UCSD-AML1 (cell line): ENCODE measurements at regions not wholly inside any gene's neighbourhood (a gene's known extent, or its start where the extent isn't known, plus 50 kb on each side); places are given as distances from the start of the nearest gene placed in this dataset.
"Not testable (repeated sequence)": the region's sequence is repeated elsewhere in the genome, so short reads cannot be mapped to it uniquely, and the experiment has no call there.

Experiments used
- DNase-seq: peaks from one replicate; lab custom pipeline; 2025; ENCODE audit not compliant: unreplicated experiment; lab: John Stamatoyannopoulos, UW

DNA sequence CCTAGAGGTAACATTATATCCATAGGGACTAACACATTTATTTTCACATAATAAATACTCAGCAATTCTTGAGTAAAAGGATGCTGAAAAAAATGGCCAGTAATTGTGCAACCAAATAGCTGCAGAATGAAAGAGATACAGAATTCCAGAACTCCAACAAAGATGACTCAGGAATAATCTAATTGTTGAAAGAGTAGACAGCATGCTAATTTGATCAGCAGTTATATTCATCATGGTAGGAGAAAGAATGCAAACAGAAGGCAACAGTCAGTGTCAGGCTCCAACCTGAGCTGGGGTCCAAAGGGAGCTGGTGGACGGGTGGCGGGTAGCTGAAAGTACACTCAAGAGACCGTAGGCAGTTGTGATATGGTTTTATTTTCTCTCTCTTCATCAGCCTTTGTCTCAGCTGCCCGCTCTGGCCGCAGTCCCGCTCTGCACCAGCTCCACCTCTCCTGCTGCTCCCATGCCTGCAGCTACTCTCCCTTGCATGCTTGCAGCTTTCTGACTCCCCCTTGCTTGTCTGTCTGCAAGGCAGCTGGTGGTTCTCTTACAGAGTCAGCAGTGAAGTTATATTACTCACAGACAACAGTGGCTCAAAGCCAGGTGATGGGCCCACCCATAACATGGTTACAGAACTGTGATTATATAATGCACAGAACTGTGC is 1150.1 kb downstream of the STIM2 start:
- no peak for DNase-seq

DNA sequence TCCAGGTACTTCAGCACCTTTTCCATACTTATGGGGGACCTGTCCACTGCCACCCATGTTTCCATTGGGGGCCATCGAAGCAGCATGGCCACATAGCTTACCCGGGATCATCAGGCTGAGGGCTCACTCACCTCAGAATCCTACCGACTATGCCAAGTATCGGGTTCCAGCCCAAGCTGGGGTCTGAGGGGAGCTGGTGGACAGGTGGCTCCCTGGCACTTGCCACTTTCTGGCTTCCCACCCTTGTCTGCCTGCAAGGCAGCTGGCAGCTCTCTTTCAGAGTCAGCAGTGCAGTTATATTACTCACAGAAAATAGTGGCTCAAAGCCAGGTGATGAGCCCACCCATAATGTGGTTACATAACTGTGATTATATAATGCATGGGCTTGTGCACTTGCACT is 1153.8 kb downstream of the STIM2 start:
- DNase-seq, result no peak

DNA sequence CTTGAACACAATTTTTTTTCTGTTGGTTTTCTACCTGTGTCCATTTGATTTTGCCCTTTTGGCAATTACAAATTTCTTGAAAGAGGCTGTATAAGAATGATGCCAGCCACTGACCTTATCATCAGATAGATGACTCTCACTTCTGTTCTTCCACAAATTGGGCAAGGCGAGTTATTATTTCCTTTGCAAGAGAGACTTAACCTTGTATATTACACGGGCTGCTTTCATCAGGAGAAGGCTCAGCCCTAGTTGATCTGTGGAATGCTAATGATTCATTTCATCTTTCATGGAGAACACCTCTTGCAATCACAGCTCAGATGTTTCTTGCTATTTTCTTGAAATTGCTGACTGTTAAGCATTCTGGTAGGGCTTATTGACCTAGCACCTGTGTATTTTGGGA is 1155.4 kb downstream of the STIM2 start:
- no peak for DNase-seq

DNA sequence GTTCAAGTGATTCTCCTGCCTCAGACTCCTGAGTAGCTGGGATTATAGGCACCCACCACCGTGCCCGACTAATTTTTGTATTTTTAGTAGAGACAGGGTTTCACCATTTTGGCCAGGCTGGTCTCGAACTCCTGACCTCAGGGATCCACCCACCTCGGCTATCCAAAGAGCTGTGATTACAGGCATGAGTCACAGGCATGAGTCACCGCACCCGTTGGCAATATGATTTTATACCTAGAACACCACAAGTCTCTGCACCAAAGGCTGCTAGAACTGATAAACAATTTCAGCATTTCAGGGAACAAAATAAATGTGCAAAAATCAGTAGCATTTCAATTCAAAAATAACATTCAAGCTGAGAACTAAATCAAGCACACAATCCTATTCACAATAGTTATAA is 1177.6 kb downstream of the STIM2 start:
- not testable (repeated sequence) for DNase-seq

DNA sequence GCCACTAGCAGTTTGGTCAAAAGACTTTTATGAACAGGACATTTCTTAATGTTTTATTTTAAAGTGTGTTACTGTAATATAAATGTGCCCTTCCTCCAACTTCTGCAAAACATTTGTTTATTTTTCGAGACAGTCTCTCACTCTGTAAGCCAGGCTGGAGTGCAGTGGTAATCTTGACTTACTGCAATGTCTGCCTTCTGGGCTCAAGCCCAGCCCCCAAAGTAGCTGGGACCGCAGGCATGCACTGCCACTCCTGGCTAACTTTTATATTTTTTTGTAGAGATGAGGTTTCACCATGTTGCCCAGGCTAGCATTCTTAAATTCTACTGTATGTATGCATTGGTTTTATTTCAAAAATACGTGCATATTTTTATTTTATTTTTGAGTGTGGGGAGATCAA is 1201.9 kb downstream of the STIM2 start:
- DNase-seq, result no peak

DNA sequence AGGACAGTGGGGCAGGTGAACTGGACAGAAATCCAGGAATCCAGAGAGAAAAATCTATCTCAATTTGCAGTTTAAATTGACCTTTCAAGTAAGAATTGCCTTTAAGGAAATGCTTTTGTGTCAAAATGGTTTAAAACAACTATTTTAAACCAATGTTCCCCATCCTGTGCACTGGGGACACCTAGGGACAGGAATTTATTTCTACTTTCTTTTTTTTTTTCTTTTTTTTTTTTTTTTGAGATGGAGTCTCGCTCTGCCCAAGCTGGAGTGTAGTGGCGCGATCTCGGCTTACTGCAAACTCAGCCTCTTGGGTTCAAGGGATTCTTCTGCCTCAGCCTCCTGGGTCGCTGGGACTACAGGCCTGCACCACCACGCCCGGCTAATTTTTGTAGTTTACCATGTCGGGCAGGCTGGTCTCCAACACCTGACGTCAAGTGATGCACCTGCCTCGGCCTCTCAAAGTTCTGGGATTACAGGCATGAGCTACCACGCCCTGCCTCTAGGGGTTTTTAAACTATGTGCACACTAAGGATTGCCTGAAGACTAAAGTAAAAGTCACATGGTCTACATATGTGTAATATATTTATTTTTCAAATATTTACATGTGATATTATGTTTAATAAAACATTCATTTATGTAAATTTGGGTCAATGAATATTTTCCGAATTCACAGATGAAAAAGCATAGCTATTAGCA is 1213.4 kb downstream of the STIM2 start:
- DNase-seq, result no peak

DNA sequence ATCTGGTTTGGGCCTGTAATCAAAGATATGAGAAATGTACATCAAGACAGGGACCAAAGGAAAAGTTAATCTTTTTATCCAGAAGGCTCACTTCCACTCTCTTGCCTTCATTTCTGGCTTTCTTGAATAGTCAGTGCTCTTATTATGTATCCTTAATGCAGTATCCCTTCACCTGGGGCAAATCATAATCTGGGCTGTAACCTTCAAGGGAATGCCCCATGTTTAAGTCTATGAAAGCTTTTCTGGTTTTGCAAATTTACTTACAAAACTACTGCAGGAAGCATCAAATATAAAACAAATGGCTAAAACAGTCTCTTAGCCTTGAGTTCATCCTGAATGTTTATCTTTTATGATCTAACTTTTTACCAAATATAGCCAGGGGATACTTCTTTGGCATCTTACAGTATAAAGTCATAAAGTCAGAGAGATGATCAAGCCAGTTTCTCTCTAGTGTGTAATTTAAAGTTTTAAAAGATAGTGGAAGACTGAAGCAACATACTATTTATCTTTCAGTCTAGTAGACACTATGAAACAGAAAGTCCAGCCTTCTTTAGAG is 1214.8 kb downstream of the STIM2 start:
- no peak for DNase-seq

DNA sequence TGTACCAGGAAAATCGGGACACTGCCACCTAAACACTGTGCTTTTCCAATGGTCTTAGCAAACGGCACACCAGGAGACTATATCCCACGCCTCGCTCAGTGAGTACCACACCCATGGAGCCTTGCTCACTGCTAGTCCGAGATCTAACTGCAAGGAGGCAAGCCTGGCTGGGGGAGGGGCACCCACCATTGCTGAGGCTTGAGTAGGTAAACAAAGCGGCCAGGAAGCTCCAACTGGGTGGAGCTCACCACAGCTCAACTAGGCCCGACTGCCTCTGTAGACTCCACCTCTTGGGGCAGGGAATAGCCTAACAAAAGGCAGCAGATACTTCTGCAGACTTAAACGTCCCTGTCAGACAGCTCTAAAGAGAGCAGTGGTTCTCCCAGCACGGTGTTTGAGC is 1216.6 kb downstream of the STIM2 start:
- not testable (repeated sequence) for DNase-seq

DNA sequence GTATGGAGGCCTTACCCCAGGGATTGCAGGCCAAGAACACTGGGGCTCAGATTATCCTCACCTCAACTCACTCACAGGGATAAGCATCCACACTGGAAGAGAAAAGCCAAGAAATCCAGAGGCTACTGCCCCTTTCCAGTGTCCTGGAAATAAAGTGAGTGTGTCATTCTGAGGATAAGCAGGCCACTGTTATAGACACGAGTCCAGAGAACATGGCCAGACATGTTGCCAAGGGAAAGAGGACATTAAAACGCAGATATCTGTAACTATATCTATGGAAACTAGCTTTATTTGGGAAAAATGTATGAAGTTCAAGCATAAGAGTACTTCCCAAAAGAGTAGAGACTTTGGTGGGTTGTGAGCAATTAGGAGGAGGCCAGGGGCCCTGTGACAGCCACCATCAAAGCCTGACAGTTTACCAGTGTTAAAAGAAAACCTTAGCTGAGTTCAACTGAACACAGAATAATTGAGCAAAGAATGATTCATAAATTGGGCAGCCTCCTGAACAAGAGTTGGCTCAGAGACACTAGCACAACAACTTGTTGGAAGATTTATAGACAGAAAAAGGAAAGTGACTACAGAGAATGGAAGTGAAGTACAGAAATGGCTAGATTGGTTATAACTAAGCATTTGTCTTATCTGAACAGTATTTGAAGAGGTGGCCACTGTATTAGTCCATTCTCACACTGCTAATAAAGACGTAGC is 1222.2 kb downstream of the STIM2 start:
- no peak for DNase-seq

DNA sequence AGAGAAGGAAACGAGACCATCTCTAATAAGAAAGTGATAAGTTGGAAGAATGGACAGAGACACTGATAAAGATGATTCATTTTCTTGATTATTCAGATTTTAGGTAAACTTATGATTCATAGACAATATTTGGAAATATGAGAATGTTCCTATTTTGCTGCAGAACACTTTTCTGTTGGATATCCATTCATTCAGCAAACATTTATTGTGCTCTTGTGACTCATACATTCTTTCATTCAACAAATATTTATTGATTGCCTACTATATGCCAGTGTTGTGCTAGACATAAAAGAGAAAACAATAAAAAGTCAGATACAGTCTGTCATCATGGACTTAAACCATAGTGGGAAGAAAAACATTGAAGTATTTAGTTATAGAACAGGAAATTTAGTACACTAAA is 1232.0 kb downstream of the STIM2 start:
- DNase-seq, result no peak

DNA sequence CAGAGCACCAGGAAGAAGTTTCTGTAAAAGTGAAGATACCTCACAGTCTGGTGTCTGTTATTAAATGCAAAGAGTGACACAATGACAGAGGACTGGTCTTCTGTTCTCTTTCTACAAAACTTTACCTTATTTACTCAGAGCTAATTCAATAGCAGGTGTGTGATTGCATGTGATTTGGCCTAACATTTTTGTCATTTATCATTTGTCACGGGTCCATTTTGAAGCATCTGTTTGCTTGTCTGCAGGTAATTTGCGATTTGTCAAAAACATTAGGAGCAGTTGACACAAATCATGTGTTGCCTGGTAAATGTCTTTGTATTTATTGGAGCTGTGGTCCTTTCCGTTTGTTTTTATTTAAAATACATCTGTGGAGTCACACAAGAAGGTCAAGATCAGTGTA is 1232.4 kb downstream of the STIM2 start:
- no peak for DNase-seq

DNA sequence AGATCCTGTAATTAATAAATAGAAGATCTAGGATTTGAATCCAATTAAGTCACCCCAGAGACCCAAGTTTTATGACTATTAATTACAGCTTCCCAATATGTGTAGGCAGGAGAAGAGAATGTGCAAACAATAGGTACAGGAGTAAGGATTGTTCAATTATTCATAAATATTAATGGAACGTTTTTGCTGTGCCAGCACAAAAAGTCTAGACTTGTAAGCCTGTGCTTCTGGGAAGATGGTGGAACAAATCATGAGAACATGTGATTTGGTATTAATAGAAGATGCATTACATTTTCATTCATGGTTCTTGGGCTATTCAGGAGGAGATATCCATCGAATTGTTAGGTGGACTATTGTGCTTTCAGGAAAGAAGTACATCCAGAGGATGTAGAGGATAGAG is 1240.9 kb downstream of the STIM2 start:
- no peak for DNase-seq

DNA sequence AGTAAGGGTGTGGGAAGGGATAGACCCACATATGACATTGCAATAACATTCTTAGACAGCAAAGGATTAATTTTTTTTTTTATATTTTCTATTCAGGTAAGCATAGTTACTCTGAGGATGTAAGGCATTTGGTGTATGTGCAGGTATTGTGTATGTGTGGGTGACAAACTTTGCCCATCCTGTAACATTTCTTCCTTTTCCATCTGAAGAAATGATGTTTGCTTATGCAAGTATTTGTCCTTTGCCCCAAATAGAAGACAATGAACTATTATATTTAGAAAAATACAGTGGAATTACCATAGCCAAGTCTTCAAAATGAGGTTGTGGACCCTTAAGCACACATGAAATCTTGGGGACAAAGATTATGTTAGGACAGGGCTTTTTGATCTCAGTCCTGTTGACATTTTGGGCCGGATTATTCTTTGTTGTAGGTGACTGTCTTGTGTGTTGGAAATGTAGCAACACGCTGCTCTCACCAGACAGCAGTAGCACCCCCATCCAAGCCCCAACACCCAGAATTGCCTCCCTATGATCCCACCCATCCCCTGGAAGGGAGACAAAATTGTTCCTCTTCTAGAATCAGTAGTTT is 1244.7 kb downstream of the STIM2 start:
- DNase-seq, result no peak

DNA sequence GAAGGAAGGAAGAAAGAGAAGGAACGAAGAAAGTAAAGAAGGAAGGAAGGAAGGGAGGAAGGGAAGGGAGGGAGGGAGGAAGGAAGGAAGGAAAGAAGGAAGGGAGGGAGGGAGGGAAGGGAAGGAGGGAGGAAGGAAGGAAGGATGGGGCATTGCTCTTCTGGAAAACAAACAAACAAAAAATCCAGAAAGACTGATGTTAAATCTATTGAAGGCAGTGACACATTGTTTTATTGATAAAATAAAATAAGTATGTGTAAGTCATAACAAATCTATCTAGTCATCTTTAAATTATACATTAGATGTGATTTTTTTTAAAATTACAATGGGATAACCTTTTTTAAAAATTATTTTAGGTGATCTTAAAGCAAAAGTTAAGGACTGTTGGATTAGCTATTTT is 1245.5 kb downstream of the STIM2 start:
- no peak for DNase-seq

DNA sequence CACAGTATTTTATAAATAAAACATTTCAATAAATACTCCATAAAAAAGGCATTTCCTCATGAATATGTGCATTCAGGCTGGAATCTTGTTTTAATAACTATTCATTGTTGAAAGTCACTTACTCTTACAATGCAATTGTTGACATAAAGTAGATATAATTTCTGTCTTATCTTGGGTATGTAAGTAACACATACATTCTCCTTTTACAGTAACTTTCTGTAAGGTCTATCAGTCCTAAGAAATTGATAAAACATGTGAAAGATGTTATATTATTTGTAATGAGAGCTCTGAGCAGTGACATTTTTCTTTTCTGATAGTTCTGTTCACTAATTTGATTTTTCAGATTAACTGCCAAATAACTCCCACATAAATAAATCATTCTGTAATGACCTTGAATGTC is 1249.2 kb downstream of the STIM2 start:
- no peak for DNase-seq

DNA sequence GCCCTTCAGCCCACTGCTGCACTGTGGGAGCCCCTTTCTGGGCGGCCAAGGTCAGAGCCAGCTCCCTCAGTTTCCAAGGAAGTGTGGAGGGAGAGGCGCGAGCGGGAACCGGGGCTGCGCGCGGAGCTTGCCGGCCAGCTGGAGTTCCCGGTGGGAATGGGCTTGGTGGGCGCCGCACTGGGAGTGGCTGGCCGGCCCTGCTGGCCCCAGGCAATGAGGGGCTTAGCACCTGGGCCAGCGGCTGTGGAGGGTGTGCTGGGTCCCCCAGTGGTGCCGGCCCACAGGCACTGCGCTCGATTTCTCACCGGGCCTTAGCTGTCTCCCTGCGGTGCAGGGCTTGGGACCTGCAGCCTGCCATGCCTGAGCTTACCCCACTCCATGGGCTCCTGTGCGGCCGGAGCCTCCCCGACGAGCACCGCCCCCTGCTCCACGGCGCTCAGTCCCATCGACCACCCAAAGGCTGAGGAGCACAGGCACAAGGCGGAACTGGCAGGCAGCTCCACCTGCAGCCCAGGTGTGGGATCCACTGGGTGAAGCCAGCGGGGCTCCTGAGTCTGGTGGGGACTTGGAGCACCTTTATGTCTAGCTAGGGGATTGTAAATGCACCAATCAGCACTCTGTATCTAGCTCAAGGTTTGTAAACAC is 1252.2 kb downstream of the STIM2 start:
- not testable (repeated sequence) for DNase-seq

DNA sequence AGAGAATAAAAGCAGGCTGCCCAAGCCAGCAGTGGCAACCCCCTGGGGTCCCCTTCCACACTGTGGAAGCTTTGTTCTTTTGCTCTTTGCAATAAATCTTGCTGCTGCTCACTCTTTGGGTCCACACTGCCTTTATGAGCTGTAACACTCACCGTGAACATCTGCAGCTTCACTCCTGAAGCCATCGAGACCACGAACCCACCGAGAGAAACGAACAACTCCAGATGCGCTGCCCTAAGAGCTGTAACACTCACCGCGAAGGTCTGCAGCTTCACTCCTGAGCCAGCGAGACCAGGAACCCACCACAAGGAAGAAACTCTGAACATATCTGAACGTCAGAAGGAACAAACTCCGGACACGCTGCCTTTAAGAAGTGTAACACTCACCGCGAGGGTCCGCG is 1252.9 kb downstream of the STIM2 start:
- DNase-seq, result not testable (repeated sequence)

DNA sequence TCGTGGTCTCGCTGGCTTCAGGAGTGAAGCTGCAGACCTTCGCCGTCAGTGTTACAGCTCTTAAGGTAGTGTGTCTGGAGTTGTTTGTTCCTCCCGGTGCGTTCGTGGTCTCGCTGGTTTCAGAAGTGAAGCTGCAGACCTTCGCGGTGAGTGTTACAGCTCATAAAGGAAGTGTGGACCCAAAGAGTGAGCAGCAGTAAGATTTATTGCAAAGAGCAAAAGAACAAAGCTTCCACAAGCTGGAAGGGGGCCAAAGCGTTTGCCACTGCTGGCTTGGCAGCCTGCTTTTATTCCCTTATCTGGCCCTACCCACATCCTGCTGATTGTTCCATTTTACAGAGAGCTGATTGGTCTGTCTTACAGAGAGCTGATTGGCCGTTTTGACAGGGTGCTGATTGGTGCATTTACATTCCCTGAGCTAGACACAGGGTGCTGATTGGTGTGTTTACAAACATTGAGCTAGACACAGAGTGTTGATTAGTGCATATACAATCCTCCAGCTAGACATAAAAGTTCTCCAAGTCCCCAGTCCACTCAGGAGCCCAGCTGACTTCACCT is 1256.0 kb downstream of the STIM2 start:
- DNase-seq, result not testable (repeated sequence)

DNA sequence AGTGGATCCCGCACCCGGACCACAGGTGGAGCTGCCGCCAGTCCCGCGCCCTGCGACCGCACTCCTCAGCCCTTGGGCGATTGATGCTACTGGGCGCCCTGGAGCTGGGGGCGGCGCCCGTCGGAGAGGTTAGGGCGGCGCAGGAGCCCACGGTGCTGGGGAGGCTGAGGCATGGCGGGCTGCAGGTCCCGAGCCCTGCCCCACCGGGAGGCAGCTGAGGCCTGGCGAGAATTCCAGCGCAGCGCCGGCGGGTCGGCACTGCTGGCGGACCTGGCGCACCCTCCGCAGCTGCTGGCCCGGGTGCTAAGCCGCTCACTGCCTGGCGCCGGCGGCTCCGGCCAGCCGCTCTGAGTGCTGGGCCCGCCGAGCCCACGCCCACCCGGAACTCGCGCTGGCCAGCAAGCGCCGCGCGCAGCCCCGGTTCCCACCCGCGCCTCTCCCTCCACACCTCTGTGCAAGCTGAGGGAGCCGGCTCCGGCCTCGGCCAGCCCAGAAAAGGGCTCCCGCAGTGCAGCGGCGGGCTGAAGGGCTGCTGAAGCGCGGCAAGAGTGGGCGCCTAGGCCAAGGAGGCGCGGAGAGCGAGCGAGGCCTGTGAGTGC is 1256.5 kb downstream of the STIM2 start:
- DNase-seq, result no peak

DNA sequence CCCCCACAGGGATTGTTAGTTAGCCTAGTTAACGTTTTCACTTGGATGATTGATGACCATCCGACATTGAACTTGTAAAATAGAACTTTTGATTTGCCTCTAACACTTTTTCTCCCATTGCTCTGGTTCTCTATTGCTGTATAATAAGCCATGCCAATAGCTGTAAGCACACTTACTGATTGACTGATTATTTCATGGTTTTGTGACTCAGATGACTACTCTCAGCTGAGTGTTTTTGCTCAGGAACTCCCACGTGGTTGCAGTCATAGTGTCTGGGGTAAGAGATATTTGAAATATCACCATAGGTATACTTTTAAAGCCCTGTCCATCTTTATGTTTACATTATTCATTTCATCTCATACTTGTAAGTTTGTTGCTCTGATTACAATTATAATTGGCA is 1285.5 kb downstream of the STIM2 start:
- no peak for DNase-seq
